ENCODE measurements at regions not wholly inside any gene's neighbourhood (a gene's known extent, or its start where the extent isn't known, plus 50 kb on each side); places are given as distances from the start of the nearest gene placed in this dataset.

DNA sequence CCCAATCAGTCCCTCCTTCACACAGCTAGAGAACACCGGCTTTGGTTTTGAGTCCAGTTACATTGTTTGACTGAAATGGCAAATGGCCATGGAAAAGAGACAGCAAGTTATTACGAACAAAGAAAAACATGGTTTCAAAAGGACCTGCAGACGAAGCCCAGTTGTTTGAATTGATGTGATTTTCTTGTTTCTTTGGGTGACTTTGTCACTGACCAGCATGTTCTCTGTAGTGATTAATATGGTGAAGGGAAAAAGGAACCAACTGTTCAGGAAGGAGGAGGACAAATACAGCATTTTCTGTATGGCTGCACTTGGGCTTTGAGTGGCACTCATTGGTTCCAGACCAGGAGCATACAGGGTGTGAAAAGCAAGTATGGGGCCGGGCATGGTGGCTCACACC lies 217.4 kb upstream of the TPM1 start:
- H3K4me3 ChIP-seq (ENCODE audit: low read depth, low read length) = no peak overlapping the region
- no peak for DNase-seq (ENCODE audit: low read depth, low spot score)
- TF ChIP-seq, protein P1, sequence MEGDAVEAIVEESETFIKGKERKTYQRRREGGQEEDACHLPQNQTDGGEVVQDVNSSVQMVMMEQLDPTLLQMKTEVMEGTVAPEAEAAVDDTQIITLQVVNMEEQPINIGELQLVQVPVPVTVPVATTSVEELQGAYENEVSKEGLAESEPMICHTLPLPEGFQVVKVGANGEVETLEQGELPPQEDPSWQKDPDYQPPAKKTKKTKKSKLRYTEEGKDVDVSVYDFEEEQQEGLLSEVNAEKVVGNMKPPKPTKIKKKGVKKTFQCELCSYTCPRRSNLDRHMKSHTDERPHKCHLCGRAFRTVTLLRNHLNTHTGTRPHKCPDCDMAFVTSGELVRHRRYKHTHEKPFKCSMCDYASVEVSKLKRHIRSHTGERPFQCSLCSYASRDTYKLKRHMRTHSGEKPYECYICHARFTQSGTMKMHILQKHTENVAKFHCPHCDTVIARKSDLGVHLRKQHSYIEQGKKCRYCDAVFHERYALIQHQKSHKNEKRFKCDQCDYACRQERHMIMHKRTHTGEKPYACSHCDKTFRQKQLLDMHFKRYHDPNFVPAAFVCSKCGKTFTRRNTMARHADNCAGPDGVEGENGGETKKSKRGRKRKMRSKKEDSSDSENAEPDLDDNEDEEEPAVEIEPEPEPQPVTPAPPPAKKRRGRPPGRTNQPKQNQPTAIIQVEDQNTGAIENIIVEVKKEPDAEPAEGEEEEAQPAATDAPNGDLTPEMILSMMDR (IDR thresholded peaks at IDR 0.05; ENCODE audit: insufficient read depth, low read length, missing control alignments) = no peak
- ChIA-PET CTCF (no interaction called here), POLR2A (no interaction called here)

DNA sequence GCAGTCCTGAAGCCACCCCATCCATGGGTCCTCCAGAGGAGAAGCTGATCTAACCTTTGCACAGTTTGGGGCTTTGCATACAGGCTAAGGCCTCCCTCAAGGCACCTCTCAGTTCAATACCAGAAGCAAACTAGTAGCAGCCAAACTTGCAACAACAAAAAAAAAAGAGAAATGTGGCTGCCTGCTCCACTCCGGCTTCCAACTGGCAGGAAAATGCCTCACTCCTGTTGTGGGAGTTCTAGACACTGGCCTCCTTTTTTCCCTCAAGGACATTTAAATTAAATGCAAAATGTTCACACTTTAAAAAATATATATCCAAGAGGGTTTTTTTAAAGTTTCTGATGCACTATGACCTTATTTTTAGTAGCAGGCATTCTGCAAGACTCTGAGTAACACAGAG lies 216.0 kb upstream of the TPM1 start:
- CTCF ChIA-PET = no interaction called here
- no peak for DNase-seq (ENCODE audit: low read depth, low spot score)
- POLR2A ChIA-PET = no interaction called here
- TF ChIP-seq, protein P1 (IDR thresholded peaks at IDR 0.05; ENCODE audit: insufficient read depth, low read length, missing control alignments) = no peak
- no peak overlapping the region for H3K4me3 ChIP-seq (ENCODE audit: low read depth, low read length)

DNA sequence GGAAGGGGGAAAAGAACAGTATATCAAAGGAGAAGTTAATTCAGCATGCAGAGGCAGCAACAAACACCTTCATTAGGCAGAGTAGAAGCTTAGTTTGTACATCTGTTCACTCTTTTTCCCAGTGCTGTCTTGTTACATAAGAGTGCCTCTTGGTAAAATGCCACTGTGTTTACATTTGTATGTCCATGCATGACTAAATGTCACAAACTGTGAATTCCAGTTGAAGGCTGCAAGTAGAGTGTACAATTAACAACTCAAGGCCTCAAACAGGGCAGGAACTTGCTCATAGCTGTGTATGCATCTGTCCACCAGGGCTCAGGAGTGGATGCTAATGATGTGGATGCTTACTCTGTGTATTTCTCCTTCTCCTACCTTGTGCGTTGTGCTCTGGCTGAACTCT lies 214.2 kb upstream of the TPM1 start:
- ChIA-PET POLR2A (no interaction called here), CTCF (interaction anchor here (1.0 to 4.5 kb wide), 4 partner anchors 13 to 25 kb away, joined by 3 to 16 read pairs (median 4); no protein-coding TSS in a partner anchor)
- DNase-seq (ENCODE audit: low read depth, low spot score) = no peak
- H3K4me3 ChIP-seq (ENCODE audit: low read depth, low read length) = no peak overlapping the region
- TF ChIP-seq, protein P1 (IDR thresholded peaks at IDR 0.05; ENCODE audit: insufficient read depth, low read length, missing control alignments) = no peak

DNA sequence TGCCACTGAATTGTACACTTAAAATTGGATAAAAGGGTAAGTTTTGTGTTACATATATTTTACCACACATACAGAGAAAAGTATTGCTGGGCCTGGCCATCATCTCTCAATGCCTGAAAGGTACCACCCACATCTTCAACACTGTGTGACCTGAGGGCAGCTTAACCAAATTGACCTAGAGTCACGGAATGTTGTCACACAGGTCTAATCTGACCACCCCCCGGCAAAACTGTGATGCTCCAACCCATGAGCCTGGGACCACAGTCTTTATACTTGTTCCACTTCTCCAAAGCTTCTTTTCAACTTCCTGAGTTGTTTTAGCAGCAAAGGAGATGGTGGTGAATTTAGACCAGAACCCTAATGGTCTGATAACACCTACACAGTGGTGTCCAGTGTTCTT lies 210.3 kb upstream of the TPM1 start:
- DNase-seq (ENCODE audit: low read depth, low spot score) = no peak
- ChIA-PET POLR2A (no interaction called here), CTCF (interaction anchor here (0.9 to 1.5 kb wide), 2 partner anchors 16 to 215 kb away, joined by 3 to 4 read pairs; no protein-coding TSS in a partner anchor)
- no peak overlapping the region for H3K4me3 ChIP-seq (ENCODE audit: low read depth, low read length)
- TF ChIP-seq, protein P1 (IDR thresholded peaks at IDR 0.05; ENCODE audit: insufficient read depth, low read length, missing control alignments) = no peak

DNA sequence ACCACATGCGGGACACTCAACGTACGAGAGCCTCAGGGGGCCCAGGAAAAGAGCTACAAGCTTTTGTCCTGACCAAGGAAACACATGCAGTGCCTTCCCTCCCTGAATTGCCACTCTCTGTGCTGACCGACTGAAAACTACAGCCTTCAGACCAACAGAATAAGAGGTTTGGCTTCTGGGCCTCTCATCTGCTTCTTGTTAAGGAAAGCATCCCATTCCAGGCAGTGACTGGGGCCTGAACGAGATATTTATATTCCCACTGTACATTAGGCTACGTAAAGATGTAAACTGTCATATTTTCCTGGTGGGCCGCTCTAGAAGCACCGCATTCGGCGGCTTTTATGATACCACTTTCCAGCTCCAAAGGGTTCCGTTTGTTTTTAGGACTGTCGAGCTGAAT lies 208.9 kb upstream of the TPM1 start:
- H3K4me3 ChIP-seq (ENCODE audit: low read depth, low read length) = no peak overlapping the region
- ChIA-PET CTCF (interaction anchor here (1.4 kb wide), 1 partner anchor 14 kb away, joined by 3 read pairs; no protein-coding TSS in a partner anchor), POLR2A (no interaction called here)
- DNase-seq (ENCODE audit: low read depth, low spot score) = no peak
- TF ChIP-seq, protein P1 (IDR thresholded peaks at IDR 0.05; ENCODE audit: insufficient read depth, low read length, missing control alignments) = no peak

DNA sequence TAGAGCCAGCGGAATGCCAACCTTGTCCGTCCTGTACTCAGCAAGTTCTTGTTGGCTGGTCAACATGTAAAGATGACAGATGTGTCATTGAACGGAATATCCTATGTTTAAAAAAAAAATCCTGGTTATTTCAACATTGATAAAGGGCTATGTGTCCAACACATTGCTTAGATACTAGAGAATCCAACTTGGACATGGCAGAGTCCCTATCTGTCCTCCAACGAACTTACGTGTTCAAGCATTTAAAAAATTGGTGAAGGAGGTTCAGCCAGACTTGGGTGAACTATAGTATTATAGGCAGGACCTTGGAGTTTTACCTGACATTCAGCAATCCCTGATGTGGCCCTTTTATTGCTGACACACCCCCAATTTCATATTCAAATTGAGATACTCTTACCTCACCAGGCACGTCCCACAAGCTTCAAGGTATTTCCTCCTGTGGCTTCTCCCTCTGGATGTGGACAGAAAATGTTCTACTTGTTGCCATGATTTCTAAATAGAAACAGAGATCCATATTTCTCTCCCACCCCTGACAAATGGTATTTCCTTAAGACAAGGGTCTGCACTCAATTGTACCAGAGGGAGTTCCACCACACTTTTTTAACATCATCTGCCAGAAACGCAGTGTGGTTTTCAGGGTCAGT lies 207.7 kb upstream of the TPM1 start:
- CTCF ChIA-PET = no interaction called here
- H3K4me3 ChIP-seq (ENCODE audit: low read depth, low read length) = no peak overlapping the region
- TF ChIP-seq, protein P1 (IDR thresholded peaks at IDR 0.05; ENCODE audit: insufficient read depth, low read length, missing control alignments) = no peak
- POLR2A ChIA-PET = no interaction called here
- no peak for DNase-seq (ENCODE audit: low read depth, low spot score)
